HCT116 (cell line): ENCODE measurements at regions not wholly inside any gene's neighbourhood (a gene's known extent, or its start where the extent isn't known, plus 50 kb on each side); places are given as distances from the start of the nearest gene placed in this dataset.

Experiments
- ATAC-seq: fragments of 200-7000 bp; cut with Tn5 transposase; 2 replicates; pipeline ENCODE4 v1.9.1; 2020; ENCODE audit warnings: mild to moderate bottlenecking, moderate library complexity
- BruUV-seq: library from RNA; stranded (reverse); fragments of 400-500 nt; replicated peaks from 2 replicates; lab custom pipeline; 2021; lab: Mats Ljungman, UMichigan
- CTCF ChIA-PET: fragments of 300-600 bp; sonication (Branson Sonifier 250); formaldehyde crosslinking; loops from one replicate; lab custom pipeline; 2021; ENCODE audit warnings: antibody characterized with exemption; lab: Charles Lee
- POLR2A ChIA-PET: fragments of 300-600, 350-600 bp; sonication (Branson Sonifier 250); formaldehyde crosslinking; loops from one replicate; lab custom pipeline; 2021; ENCODE audit warnings: antibody characterized with exemption; lab: Charles Lee
- RAD21 ChIA-PET, 2 experiments: fragments of 300-600 bp; sonication (Branson Sonifier 250); formaldehyde crosslinking; loops; one replicate each; lab custom pipeline; 2023; ENCODE audit warnings: low total read pairs in 2 of 2; ENCODE audit not compliant: uncharacterized antibody in 2 of 2, unreplicated experiment in 2 of 2, low non-redundant PET in 1 of 2; lab: Charles Lee
- DNase-seq: peaks from one replicate; pipeline ENCODE4 v3.0.0-alpha.2; 2010; ENCODE audit warnings: low read depth, low spot score
- H2AFZ ChIP-seq: fragments of 200-600 bp; shearing (Covaris generic), sonication (generic); 2 replicates; pipeline ENCODE4 v1.6.1; 2017; ENCODE audit warnings: low read depth, mixed run types, mixed read lengths, antibody characterized with exemption, low read length; ENCODE audit not compliant: poor library complexity, severe bottlenecking
- H3K27ac ChIP-seq: 2 replicates; pipeline ENCODE4 v1.5.1; 2012; ENCODE audit warnings: low read depth, low read length
- H3K27me3 ChIP-seq: fragments of 200-600 bp; sonication (generic); 2 replicates; pipeline ENCODE4 v1.6.1; 2016; ENCODE audit warnings: mixed run types, low read length, mixed read lengths; ENCODE audit not compliant: insufficient read depth
- H3K36me3 ChIP-seq, 2 experiments: fragments of 200-500 bp in 1 of 2; fragments of 200-600 bp in 1 of 2; sonication (Bioruptor generic) in 1 of 2; sonication (generic) in 1 of 2; 2 replicates each; pipeline versions ENCODE4 v1.5.1 to v1.6.1; 2014 to 2016; ENCODE audit warnings: low read length in 2 of 2, inconsistent platforms in 1 of 2, mixed read lengths in 1 of 2, mixed run types in 1 of 2; ENCODE audit not compliant: insufficient read depth in 2 of 2, control insufficient read depth in 1 of 2
- H3K4me1 ChIP-seq, 2 experiments: fragments of 200-600 bp in 1 of 2; sonication (generic) in 1 of 2; 2 replicates each; pipeline versions ENCODE4 v1.5.1 to v1.6.1; 2012 to 2017; ENCODE audit warnings: low read length in 2 of 2, inconsistent platforms in 1 of 2, mild to moderate bottlenecking in 1 of 2, mixed read lengths in 1 of 2, mixed run types in 1 of 2, moderate library complexity in 1 of 2; ENCODE audit not compliant: insufficient read depth in 2 of 2, control insufficient read depth in 1 of 2
- H3K4me2 ChIP-seq: fragments of 200-600 bp; sonication (generic); 2 replicates; pipeline ENCODE4 v1.6.1; 2017; ENCODE audit warnings: mixed run types, low read length, mixed read lengths
- H3K4me3 ChIP-seq, 2 experiments: fragments of 200-600 bp in 1 of 2; sonication (generic) in 1 of 2; replicated peaks in 1 of 2; 2 replicates each; pipeline ENCODE4 v1.5.1; 2011 to 2016; ENCODE audit warnings: low read length in 2 of 2, control low read depth in 1 of 2, low read depth in 1 of 2, mild to moderate bottlenecking in 1 of 2, mixed read lengths in 1 of 2, mixed run types in 1 of 2
- H3K79me2 ChIP-seq: fragments of 200-600 bp; sonication (generic); 2 replicates; pipeline ENCODE4 v1.6.1; 2017; ENCODE audit warnings: mild to moderate bottlenecking, mixed run types, low read length, moderate library complexity, mixed read lengths; ENCODE audit not compliant: insufficient read depth
- H3K9ac ChIP-seq: fragments of 200-600 bp; sonication (generic); 2 replicates; pipeline ENCODE4 v1.6.1; 2016; ENCODE audit warnings: low read length, mixed read lengths
- H3K9me2 ChIP-seq: fragments of 200-600 bp; sonication (generic), shearing (Covaris generic); 2 replicates; pipeline ENCODE4 v1.6.1; 2017; ENCODE audit warnings: mixed run types, mild to moderate bottlenecking, moderate library complexity; ENCODE audit not compliant: insufficient read depth
- H3K9me3 ChIP-seq, 2 experiments: fragments of 200-500 bp in 1 of 2; fragments of 200-600 bp in 1 of 2; sonication (Bioruptor generic) in 1 of 2; sonication (generic) in 1 of 2; 2 replicates each; pipeline ENCODE4 v1.6.1; 2014 to 2017; ENCODE audit warnings: low read length in 2 of 2, mixed read lengths in 2 of 2, inconsistent platforms in 1 of 2, low read depth in 1 of 2, mild to moderate bottlenecking in 1 of 2, mixed run types in 1 of 2, moderate library complexity in 1 of 2; ENCODE audit not compliant: control insufficient read depth in 1 of 2, insufficient read depth in 1 of 2
- H4K20me1 ChIP-seq: fragments of 200-600 bp; sonication (generic), shearing (Covaris generic); 2 replicates; pipeline ENCODE4 v1.6.1; 2017; ENCODE audit warnings: mixed run types, mild to moderate bottlenecking, moderate library complexity; ENCODE audit not compliant: insufficient read depth
- CBX3 ChIP-seq: IDR thresholded peaks from 2 replicates; pipeline ENCODE4 v1.6.1; 2012; ENCODE audit warnings: low read depth
- EGR1 ChIP-seq: IDR thresholded peaks from 2 replicates; pipeline ENCODE4 v1.6.1; 2012; ENCODE audit warnings: low read depth
- ELF1 ChIP-seq: IDR thresholded peaks from 2 replicates; pipeline ENCODE4 v1.6.1; 2012; ENCODE audit warnings: low read depth, borderline replicate concordance
- EZH2phosphoT487 ChIP-seq: fragments of 200-600 bp; IDR thresholded peaks from 2 replicates; pipeline ENCODE4 v1.6.1; 2018; ENCODE audit warnings: antibody characterized with exemption, borderline replicate concordance
- JUND ChIP-seq: IDR thresholded peaks from 2 replicates; pipeline ENCODE4 v1.6.1; 2012
- MAX ChIP-seq: IDR thresholded peaks from 2 replicates; pipeline ENCODE4 v1.6.1; 2012
- POLR2A ChIP-seq: IDR thresholded peaks from 2 replicates; pipeline ENCODE4 v1.7.0; 2011; ENCODE audit warnings: borderline replicate concordance; ENCODE audit not compliant: insufficient read depth, insufficient read length; ENCODE audit errors: extremely low read depth
- POLR2AphosphoS5 ChIP-seq: IDR thresholded peaks from 2 replicates; pipeline ENCODE4 v1.6.1; 2011; ENCODE audit warnings: mild to moderate bottlenecking, low read depth, low read length, moderate library complexity
- REST ChIP-seq: IDR thresholded peaks from 2 replicates; pipeline ENCODE4 v1.6.1; 2012; ENCODE audit warnings: low read depth
- SIN3A ChIP-seq: IDR thresholded peaks from 2 replicates; pipeline ENCODE4 v1.6.1; 2012; ENCODE audit warnings: low read depth
- SP1 ChIP-seq: IDR thresholded peaks from 2 replicates; pipeline ENCODE4 v1.6.1; 2012; ENCODE audit warnings: low read depth
- SRF ChIP-seq: IDR thresholded peaks from 2 replicates; pipeline ENCODE4 v1.6.1; 2012; ENCODE audit warnings: low read depth
- TCF7L2 ChIP-seq: IDR thresholded peaks from 2 replicates; pipeline ENCODE4 v1.7.0; 2011; ENCODE audit warnings: borderline replicate concordance, inconsistent platforms; ENCODE audit not compliant: insufficient read depth, insufficient read length; ENCODE audit errors: extremely low read depth
- YY1 ChIP-seq: IDR thresholded peaks from 2 replicates; pipeline ENCODE4 v1.6.1; 2011; ENCODE audit warnings: low read length, low read depth, moderate library complexity, mild to moderate bottlenecking; ENCODE audit not compliant: insufficient replicate concordance; ENCODE audit errors: extremely low read depth
- ZFX ChIP-seq: fragments of 450-650 bp; IDR thresholded peaks from 2 replicates; pipeline ENCODE4 v1.6.1; 2017
- intact Hi-C: fragments of 100-400 bp; cut with micrococcal nuclease; formaldehyde crosslinking; loops from 2 replicates; pipeline ENCODE4 v1.10.0; 2022

DNA sequence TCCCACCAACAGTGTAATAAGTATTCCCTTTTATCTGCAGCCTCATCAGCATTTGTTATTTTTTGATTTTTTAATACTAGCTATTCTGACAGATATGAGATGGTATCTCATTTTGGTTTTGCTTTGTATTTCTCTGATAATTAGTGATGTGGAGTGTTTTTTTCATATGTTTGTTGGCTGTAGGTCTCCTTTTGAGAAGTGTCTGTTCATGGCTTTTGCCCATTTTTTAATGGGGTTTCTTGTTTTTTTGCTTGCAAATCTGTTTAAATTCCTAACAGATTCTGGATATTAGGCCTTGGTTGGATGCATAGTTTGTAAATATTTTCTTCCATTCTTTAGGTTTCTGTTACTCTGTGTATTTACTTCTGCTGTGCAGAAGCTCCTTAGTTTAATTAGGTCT is 445.4 kb upstream of the DAB2 start:
- Histone ChIP-seq H3K4me2 (no peak overlapping the region), H3K36me3 (no peaks in the 10 kb centered on the region), H3K9ac (no peak overlapping the region), H2AFZ (no peak overlapping the region), H3K79me2 (no peaks in the 10 kb centered on the region), H3K9me3 (0 out of 4 replicates have a peak, but pooled peaks cover 3 to 4% of the 10 kb centered on the region in 2 experiments), H3K4me3 (no peak overlapping the region), H3K27me3 (no peaks in the 10 kb centered on the region), H3K9me2 (no peaks in the 10 kb centered on the region), H3K4me1 (no peaks in the 10 kb centered on the region), H3K27ac (no peak overlapping the region), H4K20me1 (no peaks in the 10 kb centered on the region)
- DNase-seq (no peak), ATAC-seq (no peak)
- POLR2A ChIA-PET, result no interaction called here
- CTCF ChIA-PET, result no interaction called here
- RAD21 ChIA-PET, result no interaction called here
- intact Hi-C loops, result no loop called here
- no peak for TF ChIP-seq POLR2AphosphoS5
- TF ChIP-seq YY1, result no peak
- TF ChIP-seq MAX, result no peak
- no peak for TF ChIP-seq EGR1
- no peak for TF ChIP-seq SRF
- TF ChIP-seq SIN3A, result no peak
- no peak for TF ChIP-seq POLR2A
- no peak for TF ChIP-seq ELF1
- TF ChIP-seq JUND, result no peak
- TF ChIP-seq EZH2phosphoT487, result no peak
- TF ChIP-seq SP1, result no peak
- no TSS peak for BruUV-seq

GRCh38 chr5:39869396-39869795 is 444.6 kb upstream of the DAB2 start:
- no peak for ATAC-seq
- CTCF ChIA-PET, result no interaction called here
- TF ChIP-seq POLR2A, result no peak
- TF ChIP-seq MAX, result no peak
- no peak for TF ChIP-seq CBX3
- no peak for TF ChIP-seq TCF7L2
- no peak for TF ChIP-seq JUND
- TF ChIP-seq REST, result no peak
- no peak for TF ChIP-seq EZH2phosphoT487
- TF ChIP-seq ELF1, result no peak
- no peak for TF ChIP-seq ZFX

More at GRCh38 chr5:39869396-39869795, 444.6 kb upstream of the DAB2 start:
- ChIA-PET POLR2A (no interaction called here), RAD21 (no interaction called here)
- BruUV-seq, result no TSS peak
- no peak for DNase-seq
- H3K9me2 ChIP-seq, result no peaks in the 10 kb centered on the region
- 0 out of 4 replicates have a peak, but pooled peaks cover 3 to 4% of the 10 kb centered on the region in 2 experiments for H3K9me3 ChIP-seq
- no peak overlapping the region for H2AFZ ChIP-seq
- no peaks in the 10 kb centered on the region for H3K36me3 ChIP-seq
- no peaks in the 10 kb centered on the region for H3K4me1 ChIP-seq
- H3K4me3 ChIP-seq, result no peak overlapping the region
- H3K27ac ChIP-seq, result no peak overlapping the region
- no peaks in the 10 kb centered on the region for H4K20me1 ChIP-seq
- H3K4me2 ChIP-seq, result no peak overlapping the region
- no peaks in the 10 kb centered on the region for H3K79me2 ChIP-seq
- H3K27me3 ChIP-seq, result no peaks in the 10 kb centered on the region
- intact Hi-C loops, result no loop called here
- H3K9ac ChIP-seq, result no peak overlapping the region
